Right lobe of liver (tissue), 4 donors: ENCODE measurements at regions not wholly inside any gene's neighbourhood (a gene's known extent, or its start where the extent isn't known, plus 50 kb on each side); places are given as distances from the start of the nearest gene placed in this dataset.

Experiments used
- POLR2A ChIP-seq: fragments of 450-650 bp; IDR thresholded peaks from one replicate; pipeline ENCODE4 v1.6.1; 2017; ENCODE audit warnings: antibody characterized with exemption, mild to moderate bottlenecking
- TF ChIP-seq, protein P1 (sequence below), 4 donors: fragments of 200-600 bp in 3 of 4; fragments of 450-650 bp in 1 of 4; IDR thresholded peaks; one replicate each; pipeline versions ENCODE4 v1.5.1 to v1.8.0; 2016 to 2022; ENCODE audit warnings: antibody characterized with exemption in 4 of 4, mild to moderate bottlenecking in 2 of 4
- donor health status: DM: no; HTN: no; CAD: no.
- donor health status: DM: no; HTN: no; CAD: no.
- donor health status: DM: no; HTN: yes; CAD: no.

- TF ChIP-seq, protein P1, sequence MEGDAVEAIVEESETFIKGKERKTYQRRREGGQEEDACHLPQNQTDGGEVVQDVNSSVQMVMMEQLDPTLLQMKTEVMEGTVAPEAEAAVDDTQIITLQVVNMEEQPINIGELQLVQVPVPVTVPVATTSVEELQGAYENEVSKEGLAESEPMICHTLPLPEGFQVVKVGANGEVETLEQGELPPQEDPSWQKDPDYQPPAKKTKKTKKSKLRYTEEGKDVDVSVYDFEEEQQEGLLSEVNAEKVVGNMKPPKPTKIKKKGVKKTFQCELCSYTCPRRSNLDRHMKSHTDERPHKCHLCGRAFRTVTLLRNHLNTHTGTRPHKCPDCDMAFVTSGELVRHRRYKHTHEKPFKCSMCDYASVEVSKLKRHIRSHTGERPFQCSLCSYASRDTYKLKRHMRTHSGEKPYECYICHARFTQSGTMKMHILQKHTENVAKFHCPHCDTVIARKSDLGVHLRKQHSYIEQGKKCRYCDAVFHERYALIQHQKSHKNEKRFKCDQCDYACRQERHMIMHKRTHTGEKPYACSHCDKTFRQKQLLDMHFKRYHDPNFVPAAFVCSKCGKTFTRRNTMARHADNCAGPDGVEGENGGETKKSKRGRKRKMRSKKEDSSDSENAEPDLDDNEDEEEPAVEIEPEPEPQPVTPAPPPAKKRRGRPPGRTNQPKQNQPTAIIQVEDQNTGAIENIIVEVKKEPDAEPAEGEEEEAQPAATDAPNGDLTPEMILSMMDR (IDR thresholded peaks at IDR 0.05): no peak
- TF ChIP-seq POLR2A: no peak
Measured at GRCh38 chr22:49015459-49015858, 812.2 kb downstream of the BRD1 start.
